ENCODE measurements at regions not wholly inside any gene's neighbourhood (a gene's known extent, or its start where the extent isn't known, plus 50 kb on each side); places are given as distances from the start of the nearest gene placed in this dataset.

DNA sequence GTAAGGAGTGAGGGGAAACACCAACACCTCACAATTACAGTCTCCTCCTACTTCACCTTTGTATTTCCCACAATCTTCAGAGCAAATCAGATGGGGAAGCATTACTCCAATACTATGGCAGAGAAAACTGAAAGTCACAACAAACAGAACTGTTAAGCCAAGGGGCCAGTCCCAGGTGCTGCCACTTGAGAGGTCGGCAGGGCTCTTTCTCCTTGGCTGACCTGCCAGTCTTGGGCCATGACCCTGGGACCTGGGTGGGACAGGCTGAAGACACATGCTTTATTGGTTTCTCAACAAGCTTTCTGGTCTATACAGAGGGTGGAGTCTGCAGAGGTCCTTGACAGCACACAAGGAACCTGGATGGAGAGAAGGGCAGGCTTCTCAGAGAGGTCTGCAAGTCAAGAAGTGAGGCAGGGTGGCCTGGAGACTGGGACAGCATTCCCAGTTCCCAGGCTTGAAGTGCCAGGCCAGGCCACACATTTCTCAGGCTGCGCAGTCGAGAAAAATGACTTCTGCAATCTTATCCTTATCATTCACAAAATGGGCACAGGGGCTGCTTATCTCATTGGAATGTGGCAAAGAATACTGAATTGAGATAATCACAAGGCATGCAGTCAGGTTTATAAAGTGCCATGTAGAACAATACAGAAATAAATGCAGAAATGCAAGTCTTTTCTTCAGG is 301.0 kb downstream of the CXCL12 start:
- H3K27me3 ChIP-seq (ENCODE audit: control insufficient read depth, insufficient read depth, low read length), result no peaks in the 10 kb centered on the region
- no peak overlapping the region for H3K4me3 ChIP-seq (ENCODE audit: low read depth, low read length)
- CTCF ChIA-PET, result no interaction called here
- H3K27ac ChIP-seq (ENCODE audit: low read depth, low read length), result no peak overlapping the region
- POLR2A ChIA-PET, result no interaction called here
- TF ChIP-seq, protein P1, sequence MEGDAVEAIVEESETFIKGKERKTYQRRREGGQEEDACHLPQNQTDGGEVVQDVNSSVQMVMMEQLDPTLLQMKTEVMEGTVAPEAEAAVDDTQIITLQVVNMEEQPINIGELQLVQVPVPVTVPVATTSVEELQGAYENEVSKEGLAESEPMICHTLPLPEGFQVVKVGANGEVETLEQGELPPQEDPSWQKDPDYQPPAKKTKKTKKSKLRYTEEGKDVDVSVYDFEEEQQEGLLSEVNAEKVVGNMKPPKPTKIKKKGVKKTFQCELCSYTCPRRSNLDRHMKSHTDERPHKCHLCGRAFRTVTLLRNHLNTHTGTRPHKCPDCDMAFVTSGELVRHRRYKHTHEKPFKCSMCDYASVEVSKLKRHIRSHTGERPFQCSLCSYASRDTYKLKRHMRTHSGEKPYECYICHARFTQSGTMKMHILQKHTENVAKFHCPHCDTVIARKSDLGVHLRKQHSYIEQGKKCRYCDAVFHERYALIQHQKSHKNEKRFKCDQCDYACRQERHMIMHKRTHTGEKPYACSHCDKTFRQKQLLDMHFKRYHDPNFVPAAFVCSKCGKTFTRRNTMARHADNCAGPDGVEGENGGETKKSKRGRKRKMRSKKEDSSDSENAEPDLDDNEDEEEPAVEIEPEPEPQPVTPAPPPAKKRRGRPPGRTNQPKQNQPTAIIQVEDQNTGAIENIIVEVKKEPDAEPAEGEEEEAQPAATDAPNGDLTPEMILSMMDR (IDR thresholded peaks at IDR 0.05; ENCODE audit: low read depth, low read length), result no peak
- no peaks in the 10 kb centered on the region for H3K9me3 ChIP-seq (ENCODE audit: control insufficient read depth, insufficient read depth, low read length)
- no peak for DNase-seq (ENCODE audit: low read depth, low spot score)

DNA sequence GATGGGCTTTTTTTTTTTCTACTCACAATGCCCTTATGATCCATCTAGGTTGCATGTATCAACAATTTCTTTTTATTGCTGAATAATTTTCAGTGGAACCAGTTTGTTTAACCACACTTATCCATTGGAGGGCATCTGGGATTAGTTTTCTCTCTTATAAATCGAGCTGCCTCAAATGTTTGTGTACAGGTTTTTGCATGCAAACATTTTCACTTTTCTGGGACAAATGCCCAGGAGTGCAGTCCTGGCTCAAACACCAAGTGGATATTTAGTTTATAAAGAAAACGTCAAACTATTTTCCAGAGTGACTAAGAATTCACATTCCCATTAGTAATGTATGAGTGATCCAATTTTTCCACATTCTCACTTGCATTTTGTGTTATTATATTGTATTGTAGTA is 313.4 kb downstream of the CXCL12 start:
- TF ChIP-seq, protein P1 (IDR thresholded peaks at IDR 0.05; ENCODE audit: low read depth, low read length), result peak; percentile 39; the same call in 1 of the 2 replicates
- ChIA-PET CTCF (interaction anchor here (0.9 kb wide), 1 partner anchor 240 kb away, joined by 5 read pairs; no protein-coding TSS in a partner anchor), POLR2A (no interaction called here)
- no peak overlapping the region for H3K4me3 ChIP-seq (ENCODE audit: low read depth, low read length)
- H3K9me3 ChIP-seq (ENCODE audit: control insufficient read depth, insufficient read depth, low read length), result no peaks in the 10 kb centered on the region
- H3K27me3 ChIP-seq (ENCODE audit: control insufficient read depth, insufficient read depth, low read length), result no peaks in the 10 kb centered on the region
- peak; percentile 76 for DNase-seq (ENCODE audit: low read depth, low spot score)
- H3K27ac ChIP-seq (ENCODE audit: low read depth, low read length), result no peak overlapping the region

DNA sequence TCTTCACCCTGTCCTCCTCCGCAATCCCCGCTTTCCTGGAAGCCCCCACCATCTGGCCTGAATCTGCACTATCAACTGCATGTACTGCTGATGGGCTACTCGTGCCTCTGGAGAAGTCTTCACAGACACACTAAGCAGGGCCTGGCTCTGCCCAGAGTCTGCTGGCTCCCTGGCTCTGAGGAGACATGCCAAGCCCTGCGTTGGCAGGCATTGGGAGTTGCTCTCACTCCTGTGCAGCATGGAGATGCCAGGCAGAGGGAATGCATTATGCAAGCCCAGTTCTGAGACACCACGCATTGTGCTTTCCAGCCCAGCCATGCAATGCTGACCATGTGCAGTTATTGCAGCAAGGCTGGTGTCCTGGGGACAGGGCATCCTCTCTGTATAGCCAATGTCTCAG is 314.6 kb downstream of the CXCL12 start:
- H3K4me3 ChIP-seq (ENCODE audit: low read depth, low read length), result no peak overlapping the region
- H3K27ac ChIP-seq (ENCODE audit: low read depth, low read length), result no peak overlapping the region
- CTCF ChIA-PET, result interaction anchor here (0.6 kb wide), 1 partner anchor 241 kb away, joined by 3 read pairs; no protein-coding TSS in a partner anchor
- H3K27me3 ChIP-seq (ENCODE audit: control insufficient read depth, insufficient read depth, low read length), result no peaks in the 10 kb centered on the region
- TF ChIP-seq, protein P1 (IDR thresholded peaks at IDR 0.05; ENCODE audit: low read depth, low read length), result no peak
- no peak for DNase-seq (ENCODE audit: low read depth, low spot score)
- no peaks in the 10 kb centered on the region for H3K9me3 ChIP-seq (ENCODE audit: control insufficient read depth, insufficient read depth, low read length)
- POLR2A ChIA-PET, result no interaction called here

DNA sequence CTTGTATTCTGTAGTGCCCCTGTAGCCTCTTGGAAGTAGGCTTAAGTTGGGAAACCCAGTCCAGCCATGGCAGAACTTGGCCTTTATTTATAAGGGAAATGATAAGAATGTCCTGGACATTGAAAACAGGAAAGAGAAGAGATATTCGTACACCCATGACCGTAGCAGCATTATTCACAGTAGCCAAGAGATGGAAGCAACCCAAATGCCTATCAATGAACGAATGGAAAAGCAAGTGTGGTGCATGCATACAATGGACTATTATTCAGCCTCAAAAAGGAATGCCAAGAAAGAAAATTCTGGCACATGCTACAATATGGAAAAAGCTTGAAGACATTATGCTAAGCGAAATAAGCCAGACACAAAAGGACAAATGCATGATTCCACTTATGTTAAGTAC is 315.3 kb downstream of the CXCL12 start:
- Histone ChIP-seq H3K27ac (ENCODE audit: low read depth, low read length) (no peak overlapping the region), H3K9me3 (ENCODE audit: control insufficient read depth, insufficient read depth, low read length) (no peaks in the 10 kb centered on the region), H3K27me3 (ENCODE audit: control insufficient read depth, insufficient read depth, low read length) (no peaks in the 10 kb centered on the region), H3K4me3 (ENCODE audit: low read depth, low read length) (no peak overlapping the region)
- ChIA-PET CTCF (no interaction called here), POLR2A (no interaction called here)
- TF ChIP-seq, protein P1 (IDR thresholded peaks at IDR 0.05; ENCODE audit: low read depth, low read length), result no peak
- no peak for DNase-seq (ENCODE audit: low read depth, low spot score)

DNA sequence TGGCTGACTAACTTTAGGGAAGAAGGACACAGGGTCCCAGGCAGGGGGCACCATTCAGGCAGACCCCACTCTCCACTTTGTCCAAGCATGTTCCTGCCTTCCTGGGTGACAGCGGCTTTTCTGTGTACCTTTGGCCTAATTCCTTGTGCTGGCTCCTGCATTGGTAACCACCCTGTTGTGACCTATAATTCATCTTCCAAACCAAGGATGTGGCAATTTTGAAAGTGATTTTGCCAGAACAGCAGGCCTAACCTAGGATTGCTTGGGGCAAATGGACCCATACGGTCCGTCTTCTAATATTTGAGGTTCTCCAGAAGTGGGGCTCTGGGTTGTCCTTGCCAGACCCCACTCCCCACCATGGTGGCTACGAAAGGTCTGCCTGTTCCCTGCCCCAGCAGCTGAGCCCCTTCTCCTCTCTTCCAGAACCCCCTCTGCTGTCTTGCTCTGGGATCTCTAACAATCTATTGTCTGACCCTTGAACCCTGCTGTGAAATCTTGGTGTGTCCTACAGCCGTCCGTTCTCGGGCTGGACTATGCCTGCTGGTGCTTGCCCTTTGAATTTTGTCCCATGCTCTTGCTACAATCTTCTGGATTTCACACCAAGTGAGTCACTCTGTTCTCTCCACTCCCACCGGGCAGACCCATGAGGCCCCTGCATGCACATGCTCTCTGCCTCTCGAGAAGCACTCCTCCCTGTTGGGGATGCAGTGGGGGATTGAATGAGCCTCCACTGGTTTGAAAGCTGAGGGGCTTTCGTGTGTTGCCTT is 316.0 kb downstream of the CXCL12 start:
- CTCF ChIA-PET, result no interaction called here

More for the DNA sequence above, 316.0 kb downstream of the CXCL12 start:
- H3K4me3 ChIP-seq (ENCODE audit: low read depth, low read length), result no peak overlapping the region
- no peaks in the 10 kb centered on the region for H3K9me3 ChIP-seq (ENCODE audit: control insufficient read depth, insufficient read depth, low read length)
- H3K27me3 ChIP-seq (ENCODE audit: control insufficient read depth, insufficient read depth, low read length), result no peaks in the 10 kb centered on the region
- no peak overlapping the region for H3K27ac ChIP-seq (ENCODE audit: low read depth, low read length)
- TF ChIP-seq, protein P1 (IDR thresholded peaks at IDR 0.05; ENCODE audit: low read depth, low read length), result no peak
- POLR2A ChIA-PET, result no interaction called here
- no peak for DNase-seq (ENCODE audit: low read depth, low spot score)
